ENCODE measurements at regions not wholly inside any gene's neighbourhood (a gene's known extent, or its start where the extent isn't known, plus 50 kb on each side); places are given as distances from the start of the nearest gene placed in this dataset.
"Not testable (repeated sequence)": the region's sequence is repeated elsewhere in the genome, so short reads cannot be mapped to it uniquely, and the experiment has no call there.

DNA sequence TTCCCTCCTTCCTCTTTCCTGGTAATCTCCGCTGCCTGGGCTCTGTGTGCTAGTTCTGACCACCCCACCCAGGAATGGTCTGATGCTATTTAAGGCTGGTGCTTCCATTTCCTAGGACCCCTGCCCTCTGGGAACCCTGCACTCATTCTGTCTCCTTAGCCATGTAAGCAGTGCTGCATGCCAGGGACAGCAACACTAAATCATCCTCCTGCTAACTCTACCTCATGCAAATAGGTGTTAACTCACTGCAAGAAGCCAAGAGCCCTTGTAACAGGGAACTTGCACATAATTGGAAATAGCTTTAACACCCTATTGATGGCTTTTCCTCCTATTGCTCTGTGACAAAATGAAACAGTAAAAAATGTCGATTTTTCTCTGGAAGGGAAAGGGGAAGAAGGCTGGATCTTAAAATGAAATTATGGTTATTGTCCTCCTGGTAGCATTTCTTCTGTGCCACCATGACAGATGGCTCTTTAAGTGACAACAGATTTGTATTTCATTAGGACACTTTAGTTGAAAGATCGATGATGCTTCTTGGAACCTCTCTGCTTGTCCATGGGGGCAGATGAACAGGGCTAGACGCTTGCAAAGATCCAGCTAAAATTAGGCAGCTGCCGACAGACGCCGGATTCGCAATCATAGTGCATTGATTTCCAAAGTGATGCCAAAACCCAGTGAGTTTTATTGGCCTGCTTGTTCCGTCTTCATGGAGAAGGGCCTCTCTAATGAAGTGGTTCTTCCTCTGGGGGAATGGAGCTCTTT, 551.7 kb downstream of the MATN1 start:
- DNase-seq (ENCODE audit: low read depth in 3 of 3, low spot score in 1 of 3), result no peak

DNA sequence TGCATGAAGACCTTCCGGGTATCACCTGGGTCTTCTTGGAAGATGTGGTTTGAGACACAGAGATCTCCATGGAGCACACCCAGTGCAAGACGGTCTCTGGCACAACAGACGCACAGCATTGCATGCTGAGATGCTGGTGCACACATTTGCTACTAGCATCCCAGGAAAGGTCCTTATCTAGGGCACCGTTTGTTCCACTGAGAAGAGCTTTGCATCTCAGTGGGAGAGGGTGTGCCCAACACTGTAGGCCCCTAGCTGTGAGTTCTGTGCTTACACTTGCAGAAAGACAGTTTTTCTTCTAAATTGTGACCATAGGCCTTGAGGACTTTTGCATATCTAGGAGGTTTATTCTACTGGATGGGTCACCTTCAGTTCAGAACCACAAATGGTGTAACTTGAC, 554.1 kb downstream of the MATN1 start:
- DNase-seq (ENCODE audit: low read depth in 3 of 3, low spot score in 1 of 3), result no peak

DNA sequence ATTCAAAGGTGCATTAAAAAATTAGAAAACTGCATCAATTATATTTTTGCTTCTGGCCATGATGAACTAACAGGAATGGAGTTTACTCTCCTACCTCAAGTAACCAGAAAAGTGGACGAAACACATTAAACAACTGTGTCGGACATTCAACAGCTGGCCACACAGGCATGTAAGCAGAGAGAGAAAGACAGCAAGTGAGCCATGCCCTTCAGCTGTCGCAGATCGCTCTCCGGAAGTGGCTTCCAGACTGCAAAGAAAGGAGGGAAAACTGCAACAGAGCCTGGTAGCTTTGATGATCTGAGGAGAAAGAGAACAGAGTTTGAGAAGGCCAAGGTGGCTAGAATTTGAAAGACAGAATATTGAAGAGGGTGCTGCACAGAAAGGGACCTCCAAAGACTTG, 557.2 kb downstream of the MATN1 start:
- no peak for DNase-seq (ENCODE audit: low read depth in 3 of 3, low spot score in 1 of 3)

DNA sequence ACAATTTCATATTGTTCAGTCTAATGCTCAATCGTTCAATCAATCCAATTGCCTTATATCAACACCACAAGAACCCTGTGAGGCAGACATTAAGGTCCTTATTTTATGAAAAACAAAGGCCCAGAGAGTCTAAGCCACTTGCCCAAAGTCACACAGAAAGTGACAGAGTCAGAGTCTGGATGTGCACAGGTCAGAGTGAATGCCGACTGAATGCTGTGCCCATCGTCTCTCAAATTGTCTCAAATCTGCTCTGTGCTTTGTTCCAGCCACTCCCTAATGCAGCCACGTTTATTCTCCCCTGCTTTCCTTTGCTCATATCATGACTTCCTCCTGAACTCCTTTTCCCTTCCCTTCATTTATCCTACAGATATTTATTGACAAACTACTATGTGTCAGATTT, 558.3 kb downstream of the MATN1 start:
- DNase-seq (ENCODE audit: low read depth in 3 of 3, low spot score in 1 of 3), result no peak

DNA sequence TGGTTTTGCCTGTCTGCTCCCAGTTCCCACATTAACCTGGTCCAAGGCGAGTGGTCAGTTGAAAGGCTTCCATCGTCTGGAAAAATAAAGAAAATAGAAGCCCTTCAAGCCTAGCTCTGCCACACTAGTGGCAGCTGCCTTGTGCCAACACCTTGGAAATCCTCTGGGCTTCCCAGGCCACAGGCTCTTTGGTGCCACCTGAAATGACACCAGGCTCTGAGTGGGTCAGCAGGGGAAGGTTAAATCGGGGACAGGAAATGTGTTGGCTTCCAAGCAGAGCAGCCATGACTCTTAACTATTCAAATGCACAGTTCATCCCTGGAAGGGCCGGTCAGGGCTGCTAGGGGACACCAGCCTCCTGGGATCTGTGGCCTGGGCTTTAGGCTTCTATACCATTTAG, 558.7 kb downstream of the MATN1 start:
- DNase-seq (ENCODE audit: low read depth in 3 of 3, low spot score in 1 of 3), result no peak

DNA sequence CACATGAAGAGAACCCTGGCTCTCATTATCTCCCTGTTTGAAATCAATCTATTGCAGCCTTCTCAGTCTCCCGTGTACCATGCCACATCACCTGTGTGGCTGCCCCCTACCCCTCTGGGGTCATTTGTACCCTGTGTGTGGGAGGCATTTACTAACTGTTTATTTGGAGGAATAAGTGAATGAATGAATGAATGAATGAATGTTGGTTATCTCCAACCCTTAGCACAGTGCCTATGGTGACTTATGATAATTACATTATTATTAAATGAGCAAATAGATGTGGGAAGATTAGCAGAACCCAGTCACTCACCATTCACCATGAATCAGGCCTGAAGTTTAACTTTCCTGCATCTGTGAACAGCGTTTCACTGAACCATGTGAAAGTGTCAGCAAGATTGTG, 560.8 kb downstream of the MATN1 start:
- DNase-seq (ENCODE audit: low read depth in 3 of 3, low spot score in 1 of 3), result no peak

DNA sequence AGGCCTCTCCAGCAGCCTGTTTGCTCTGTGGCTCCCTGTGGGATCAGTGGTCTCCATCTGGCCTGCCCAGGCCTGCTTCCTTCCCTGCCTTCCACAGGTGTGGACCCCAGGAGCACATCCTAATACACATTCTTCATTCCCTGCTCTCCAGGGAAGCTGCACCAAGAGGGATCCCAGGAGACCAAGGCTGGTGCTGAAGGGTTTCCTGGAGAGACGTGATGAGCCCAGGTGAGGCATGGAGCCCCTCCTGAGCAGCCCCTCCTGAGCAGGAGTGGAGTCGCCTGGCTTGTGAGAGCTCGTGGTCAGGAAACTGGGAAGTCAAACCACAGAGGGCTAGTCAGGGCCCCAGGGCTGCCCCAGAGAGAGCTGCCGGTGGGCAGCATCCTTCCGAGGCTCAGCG, 561.4 kb downstream of the MATN1 start:
- no peak for DNase-seq (ENCODE audit: low read depth in 3 of 3, low spot score in 1 of 3)

DNA sequence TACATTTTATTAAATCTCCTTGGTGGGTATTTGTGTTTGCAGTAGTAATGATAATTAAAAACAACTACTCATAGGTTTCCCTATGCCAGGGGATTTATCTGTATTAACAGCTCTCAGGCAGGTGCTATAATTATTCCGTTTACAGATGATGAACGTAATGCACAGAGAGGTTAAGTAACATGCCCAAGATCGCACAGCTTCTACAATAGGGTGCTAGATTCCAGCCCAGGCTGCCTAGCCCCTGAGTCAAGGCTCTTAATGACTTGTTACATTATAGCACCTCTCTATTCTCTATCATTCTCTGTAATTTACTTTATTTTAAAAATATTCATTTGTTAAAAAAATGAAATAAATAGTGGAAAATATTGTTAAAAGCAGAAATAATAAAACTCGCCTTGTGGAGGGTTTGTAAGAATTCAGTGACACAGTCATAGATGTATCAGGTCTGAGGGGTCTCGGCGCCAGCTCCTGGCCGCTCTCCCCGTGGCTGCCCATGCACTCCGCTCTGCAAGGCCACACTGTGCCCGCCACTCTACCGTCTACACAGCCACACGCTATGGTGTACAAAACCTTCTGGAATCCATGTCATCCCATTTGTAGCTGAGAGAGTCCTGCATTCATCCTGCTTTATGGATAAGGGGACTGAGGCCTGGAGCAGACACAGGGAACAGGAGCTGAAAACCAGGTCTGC, 562.2 kb downstream of the MATN1 start:
- DNase-seq (ENCODE audit: low read depth in 3 of 3, low spot score in 1 of 3), result no peak

DNA sequence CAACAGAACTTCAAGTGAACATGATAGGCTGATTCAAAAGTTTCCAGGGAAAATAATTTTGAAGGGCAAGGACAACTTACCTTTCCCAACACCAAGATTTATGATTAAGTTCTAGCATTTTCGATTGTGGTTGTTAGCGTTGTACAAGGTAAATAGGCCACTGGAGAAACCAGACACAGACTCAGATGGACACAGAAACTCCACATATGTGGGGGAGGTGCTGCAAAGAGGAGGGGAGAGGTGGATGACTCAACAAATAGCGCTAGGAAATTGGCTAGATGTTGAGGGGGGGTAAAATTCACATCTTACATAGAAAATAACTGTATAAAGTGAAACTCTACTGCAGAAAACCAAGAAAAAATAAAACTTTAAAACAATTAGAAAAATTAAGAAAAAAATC, 564.4 kb downstream of the MATN1 start:
- no peak for DNase-seq (ENCODE audit: low read depth in 3 of 3, low spot score in 1 of 3)

DNA sequence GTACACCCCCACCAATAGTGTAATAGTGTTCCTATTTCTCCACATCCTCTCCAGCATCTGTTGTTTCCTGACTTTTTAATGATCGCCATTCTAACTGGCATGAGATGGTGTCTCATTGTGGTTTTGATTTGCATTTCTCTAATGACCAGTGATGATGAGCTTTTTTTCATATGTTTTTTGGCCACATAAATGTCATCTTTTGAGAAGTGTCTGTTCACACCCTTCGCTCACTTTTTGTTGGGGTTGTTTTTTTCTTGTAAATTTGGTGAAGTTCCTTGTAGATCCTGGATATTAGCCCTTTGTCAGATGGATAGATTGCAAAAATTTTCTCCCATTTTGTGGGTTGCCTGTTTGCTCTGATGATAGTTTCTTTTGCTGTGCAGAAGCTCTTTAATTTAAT, 567.7 kb downstream of the MATN1 start:
- not testable (repeated sequence) for DNase-seq (ENCODE audit: low read depth in 3 of 3, low spot score in 1 of 3)

DNA sequence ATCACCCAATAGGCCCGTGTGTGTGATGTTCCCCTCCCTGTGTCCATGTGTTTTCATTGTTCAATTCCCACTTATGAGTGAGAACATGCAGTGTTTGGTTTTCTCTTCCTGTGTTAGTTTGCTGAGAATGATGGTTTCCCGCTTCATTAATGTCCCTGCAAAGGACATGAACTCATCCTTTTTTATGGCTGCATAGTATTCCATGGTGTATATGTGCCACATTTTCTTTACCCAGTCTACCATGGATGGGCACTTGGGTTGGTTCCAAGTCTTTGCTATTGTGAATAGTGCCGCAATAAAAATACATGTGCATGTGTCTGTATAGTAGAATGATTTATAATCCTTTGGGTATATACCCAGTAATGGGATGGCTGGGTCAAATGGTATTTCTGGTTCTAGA, 568.1 kb downstream of the MATN1 start:
- not testable (repeated sequence) for DNase-seq (ENCODE audit: low read depth in 3 of 3, low spot score in 1 of 3)

DNA sequence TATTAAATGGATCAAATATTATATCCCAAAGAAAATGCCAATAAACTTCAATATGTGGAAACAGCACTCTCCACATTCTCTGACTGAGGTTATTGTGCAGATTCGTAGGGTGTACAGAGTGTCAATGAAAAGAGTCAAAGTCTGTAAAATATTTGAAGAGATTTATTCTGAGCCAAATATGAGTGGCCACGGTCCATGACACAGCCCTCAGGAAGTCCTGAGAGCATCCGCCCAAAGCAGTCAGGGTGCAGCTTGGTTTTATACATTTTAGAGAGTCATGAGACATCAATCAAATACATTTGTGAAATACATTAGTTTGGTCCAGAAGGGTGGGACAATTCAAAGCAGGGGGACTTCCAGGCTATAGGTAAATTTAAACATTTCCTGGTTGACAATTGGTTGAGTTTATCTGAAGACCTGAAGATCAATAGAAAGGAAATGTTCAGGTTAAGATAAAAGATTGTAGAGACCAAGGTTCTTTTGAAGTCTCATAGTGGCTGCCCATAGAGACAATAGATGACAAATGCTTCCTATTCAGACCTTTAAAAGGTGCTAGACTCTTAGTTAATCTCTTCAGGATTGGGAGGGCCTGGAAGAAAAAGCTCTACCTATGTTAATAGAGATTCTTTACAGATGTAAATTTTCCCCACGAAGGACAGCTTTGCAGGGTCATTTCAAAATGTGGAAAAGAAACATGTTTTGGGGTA, 569.5 kb downstream of the MATN1 start:
- no peak for DNase-seq (ENCODE audit: low read depth in 3 of 3, low spot score in 1 of 3)

DNA sequence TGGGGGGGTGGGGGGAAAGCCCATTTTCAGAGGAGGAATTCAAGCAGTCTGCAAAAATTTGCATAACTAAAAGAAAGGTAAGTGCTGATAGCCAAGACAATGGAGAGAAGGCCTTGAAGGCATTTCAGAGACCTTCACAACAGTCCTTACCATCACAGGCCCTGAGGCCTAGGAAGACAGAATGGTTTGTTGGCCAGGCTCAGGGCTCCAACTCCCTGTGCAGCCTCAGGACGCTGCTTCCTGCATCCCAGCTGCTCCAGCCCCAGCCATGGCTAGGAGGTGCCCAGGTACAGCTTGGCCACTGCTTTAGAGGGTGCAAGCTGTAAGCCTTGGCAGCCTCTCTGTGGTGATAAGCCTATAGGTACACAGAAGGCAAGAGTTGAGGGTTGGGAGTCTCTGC, 571.6 kb downstream of the MATN1 start:
- DNase-seq (ENCODE audit: low read depth in 3 of 3, low spot score in 1 of 3), result no peak

DNA sequence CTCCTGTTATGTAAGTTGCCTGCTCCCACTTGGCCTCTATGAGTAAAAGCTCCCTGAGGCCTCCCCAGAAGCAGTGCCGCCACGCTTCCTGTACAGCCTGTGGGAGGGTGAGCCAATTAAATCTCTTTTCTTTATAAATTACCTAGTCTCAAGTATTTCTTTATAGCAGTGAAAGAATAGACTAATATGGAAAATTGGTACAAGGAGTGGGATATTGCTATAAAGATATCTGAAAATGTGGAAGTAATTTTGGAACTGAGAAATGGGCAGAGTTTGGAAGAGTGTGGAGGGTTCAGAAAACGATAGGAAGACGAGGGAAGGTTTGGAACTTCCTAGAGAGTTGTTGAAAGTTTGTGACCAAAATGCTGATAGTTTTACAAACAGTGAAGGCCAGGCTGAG, 572.3 kb downstream of the MATN1 start:
- no peak for DNase-seq (ENCODE audit: low read depth in 3 of 3, low spot score in 1 of 3)

DNA sequence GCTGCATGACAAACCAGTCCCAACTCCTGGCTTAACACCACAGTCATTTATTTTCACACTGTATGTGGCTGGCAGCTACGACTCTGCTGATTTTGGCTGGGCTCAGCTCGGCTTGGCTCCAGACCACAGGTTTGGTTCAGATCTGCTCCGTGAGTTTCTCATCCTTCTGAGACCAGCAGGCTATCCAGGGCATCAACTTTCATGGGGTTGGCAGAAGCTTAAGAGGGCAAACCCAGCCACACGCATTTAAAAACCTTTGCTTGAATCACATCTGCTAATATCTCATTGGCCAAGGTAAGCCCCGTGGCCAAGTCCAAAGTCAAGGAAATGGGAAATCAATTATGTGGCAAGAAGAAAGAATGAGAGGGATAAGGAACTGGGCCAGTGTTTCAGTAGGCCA, 574.2 kb downstream of the MATN1 start:
- DNase-seq (ENCODE audit: low read depth in 3 of 3, low spot score in 1 of 3), result no peak

DNA sequence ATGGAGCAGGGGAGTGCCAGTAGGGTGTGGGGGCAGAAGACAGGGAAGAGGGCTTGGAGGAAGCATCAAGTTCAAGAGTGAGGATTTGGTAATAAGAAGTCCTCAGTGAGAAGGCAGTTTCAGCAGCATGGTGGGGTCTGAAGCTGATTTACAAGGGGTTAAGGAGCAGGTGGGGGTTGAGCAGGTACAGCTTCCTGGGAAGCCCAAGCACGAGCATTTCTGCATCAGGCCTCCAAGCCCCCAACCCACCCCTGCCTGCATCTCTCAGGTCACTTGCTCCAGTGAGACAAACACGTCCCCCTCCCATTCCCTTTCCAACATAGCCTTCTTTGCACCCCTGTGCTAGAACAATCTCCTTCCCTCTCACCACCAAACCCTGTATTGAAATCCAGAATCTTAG, 574.7 kb downstream of the MATN1 start:
- DNase-seq (ENCODE audit: low read depth in 3 of 3, low spot score in 1 of 3), result no peak

DNA sequence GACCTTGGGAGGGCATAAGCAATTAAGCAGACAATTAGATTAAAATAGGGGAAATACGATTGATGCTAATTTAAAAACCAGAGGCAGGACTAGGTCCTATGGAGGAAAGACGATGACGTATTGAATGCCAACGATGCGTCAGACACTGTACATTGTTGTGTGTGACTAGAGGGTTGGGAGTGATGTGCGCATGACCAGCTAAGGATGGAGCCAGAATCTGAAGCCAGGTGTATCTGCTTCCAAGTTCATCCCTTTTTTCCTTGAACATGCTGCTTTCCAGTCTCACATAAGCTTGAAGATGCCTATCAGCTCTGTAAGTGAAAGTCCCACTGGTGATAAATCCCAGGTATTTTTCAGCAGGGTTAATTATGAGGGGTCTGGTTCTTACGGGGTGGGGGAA, 576.2 kb downstream of the MATN1 start:
- no peak for DNase-seq (ENCODE audit: low read depth in 3 of 3, low spot score in 1 of 3)

DNA sequence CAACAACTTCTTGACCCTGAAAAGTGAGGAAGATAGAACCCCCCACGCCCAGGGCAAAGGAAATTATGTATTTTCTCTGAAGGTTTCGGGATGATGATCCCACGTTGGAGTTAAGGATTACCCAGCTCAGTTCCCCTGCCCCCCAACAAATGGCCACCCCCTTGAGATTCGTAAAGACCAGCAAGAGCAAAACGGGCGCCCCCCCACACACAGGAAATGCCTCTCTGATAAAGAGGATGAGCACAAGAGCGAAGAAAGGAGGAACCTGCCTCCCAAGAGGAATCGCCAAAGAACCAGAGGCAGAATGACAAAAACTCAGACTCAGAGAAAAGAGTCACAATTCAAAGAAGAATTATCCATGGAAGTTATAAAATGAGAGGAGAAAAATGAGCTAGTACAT, 576.9 kb downstream of the MATN1 start:
- no peak for DNase-seq (ENCODE audit: low read depth in 3 of 3, low spot score in 1 of 3)

DNA sequence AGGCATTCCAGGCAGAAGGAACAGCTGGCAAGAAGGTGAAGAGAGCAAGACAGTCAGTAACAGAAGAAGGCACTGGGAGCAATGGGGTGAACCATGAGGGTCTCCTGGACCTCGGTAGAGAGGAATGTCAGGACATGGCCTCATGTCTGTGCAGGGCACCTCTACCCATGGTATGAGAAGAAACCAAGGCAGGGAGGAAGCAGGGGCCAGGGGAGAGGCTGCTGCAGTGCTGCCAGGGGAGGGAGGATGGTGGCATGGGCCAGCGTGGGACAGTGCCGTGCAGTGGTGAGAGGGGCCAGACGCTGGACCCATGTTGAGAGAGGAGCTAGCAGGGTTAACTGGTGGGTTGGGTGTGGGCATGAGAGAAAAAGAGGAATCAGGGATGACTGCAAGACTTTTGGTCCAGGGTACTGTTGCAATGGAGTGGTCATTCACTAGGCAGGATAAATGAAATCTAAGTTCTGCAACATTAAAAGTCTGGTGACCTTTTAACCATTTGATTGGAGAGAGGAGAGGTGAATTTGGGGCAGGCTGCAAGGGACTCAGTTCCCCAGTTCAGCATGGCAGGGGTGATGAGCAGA, 577.6 kb downstream of the MATN1 start:
- DNase-seq (ENCODE audit: low read depth in 3 of 3, low spot score in 1 of 3), result no peak

DNA sequence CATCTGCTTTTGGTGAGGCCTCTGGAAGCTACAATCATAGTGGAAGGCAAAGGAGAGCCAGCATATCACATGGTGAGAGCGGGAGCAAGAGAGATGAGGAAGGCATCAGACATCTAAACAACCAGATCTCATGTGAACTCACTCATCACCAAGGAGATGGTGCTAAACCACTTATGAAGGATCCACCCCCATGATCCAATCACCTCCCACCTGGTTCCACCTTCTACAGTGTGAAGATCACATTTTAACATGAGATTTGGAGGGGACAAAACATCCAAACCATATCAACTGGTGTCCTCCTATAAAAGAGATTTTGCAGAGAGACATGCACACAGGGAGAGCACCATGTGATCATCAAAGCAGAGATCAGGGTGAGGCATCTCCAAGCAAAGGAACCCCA, 578.6 kb downstream of the MATN1 start:
- DNase-seq (ENCODE audit: low read depth in 3 of 3, low spot score in 1 of 3), result no peak

DNA sequence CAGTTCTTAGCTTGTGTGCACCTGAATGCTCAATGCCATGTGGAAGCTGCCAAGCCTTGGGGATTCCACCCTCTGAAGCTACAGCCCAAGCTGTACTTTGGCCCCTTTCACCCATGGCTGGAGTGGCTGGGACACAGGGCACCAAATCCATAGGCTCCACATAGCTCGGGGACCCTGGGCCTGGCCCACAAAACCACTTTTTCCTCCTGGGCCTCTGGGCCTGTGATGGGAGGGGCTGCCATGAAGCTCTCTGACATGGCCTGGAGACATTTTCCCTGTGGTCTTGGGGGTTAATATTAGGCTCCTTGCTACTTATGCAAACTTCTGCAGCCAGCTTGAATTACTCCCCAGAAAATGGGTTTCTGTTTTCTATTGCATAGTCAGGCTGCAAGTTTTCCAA, 579.9 kb downstream of the MATN1 start:
- no peak for DNase-seq (ENCODE audit: low read depth in 3 of 3, low spot score in 1 of 3)

DNA sequence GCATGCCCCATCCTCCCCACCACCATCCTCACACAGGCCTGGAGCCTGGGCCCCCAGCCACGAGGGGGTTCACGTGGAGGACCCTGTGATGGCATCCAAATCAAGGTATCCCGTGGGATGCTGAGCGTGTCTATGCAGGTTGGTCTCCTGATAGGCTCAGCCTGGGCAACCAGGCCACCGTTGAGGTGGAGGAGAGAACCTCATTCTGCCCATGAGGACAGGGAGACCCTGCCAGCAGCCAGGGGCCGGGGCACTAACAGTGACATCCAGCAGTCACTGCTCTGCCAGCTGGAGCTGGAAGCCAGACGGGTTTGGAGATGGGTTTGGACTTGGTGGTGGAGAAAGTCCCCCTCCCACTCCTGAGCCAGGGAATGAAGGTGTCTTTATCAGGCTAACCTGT, 582.8 kb downstream of the MATN1 start:
- DNase-seq (ENCODE audit: low read depth in 3 of 3, low spot score in 1 of 3), result no peak
